CD4-positive, alpha-beta T cell treated with Interleukin-4 for 4 hours (primary cell): ENCODE measurements at regions not wholly inside any gene's neighbourhood (a gene's known extent, or its start where the extent isn't known, plus 50 kb on each side); places are given as distances from the start of the nearest gene placed in this dataset.

Experiments used
- DNase-seq: peaks from one replicate; pipeline ENCODE4 v3.0.0-alpha.2; 2020

- DNase-seq = no peak
Observed at GRCh38 chr2:3138621-3139020, 239.0 kb downstream of the EIPR1 start.

DNA sequence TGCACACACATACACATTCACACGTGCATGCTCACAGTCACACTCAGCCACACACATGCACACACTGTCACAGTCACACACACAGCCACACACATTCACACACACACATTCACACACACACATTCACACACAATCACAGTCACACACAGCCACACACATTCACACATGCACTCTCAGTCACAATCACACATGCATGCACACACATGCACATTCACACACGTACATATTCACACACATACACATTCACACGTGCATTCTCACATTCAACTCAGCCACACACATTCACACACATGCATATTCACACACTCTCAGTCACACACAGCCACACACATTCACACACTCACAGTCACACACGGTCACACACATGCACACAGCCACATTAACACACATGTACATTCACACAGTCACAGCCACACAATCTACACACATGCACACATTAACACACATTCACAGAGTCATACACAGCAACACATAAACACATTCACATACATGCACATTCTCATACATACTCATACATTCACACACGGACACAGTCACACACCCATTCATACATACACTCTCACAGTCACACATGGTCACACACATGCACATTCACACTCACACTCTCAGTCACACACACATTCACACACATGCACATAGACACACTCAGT lies 239.8 kb downstream of the EIPR1 start:
- no peak for DNase-seq

- no peak for DNase-seq
Observed at GRCh38 chr2:3135676-3136075, 241.9 kb downstream of the EIPR1 start.

DNA sequence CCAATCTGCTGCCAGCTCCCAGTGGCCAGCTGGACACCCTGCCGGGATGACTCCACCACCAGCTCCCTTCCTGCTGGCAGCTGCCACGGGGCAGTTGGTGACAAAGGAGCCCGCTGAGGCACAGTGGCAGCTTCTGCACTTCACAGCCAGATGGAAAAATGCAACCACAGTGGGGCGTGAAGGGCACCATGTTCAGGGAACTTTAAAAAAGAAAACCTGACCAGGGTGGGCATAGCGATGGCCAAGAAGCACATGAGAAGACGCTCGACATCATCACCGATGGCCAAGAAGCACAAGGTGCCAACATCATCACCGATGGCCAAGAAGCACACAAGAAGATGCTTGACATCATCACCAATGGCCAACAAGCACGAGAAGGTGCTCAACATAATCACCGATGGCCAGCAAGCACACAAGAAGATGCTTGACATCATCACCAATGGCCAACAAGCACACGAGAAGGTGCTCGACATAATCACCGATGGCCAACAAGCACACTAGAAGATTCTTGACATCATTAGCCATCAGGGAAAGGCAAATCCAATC lies 243.5 kb downstream of the EIPR1 start:
- DNase-seq = no peak

GRCh38 chr2:3132966-3133365 lies 244.7 kb downstream of the EIPR1 start:
- DNase-seq = no peak

GRCh38 chr2:3132466-3132865 lies 245.2 kb downstream of the EIPR1 start:
- no peak for DNase-seq

DNA sequence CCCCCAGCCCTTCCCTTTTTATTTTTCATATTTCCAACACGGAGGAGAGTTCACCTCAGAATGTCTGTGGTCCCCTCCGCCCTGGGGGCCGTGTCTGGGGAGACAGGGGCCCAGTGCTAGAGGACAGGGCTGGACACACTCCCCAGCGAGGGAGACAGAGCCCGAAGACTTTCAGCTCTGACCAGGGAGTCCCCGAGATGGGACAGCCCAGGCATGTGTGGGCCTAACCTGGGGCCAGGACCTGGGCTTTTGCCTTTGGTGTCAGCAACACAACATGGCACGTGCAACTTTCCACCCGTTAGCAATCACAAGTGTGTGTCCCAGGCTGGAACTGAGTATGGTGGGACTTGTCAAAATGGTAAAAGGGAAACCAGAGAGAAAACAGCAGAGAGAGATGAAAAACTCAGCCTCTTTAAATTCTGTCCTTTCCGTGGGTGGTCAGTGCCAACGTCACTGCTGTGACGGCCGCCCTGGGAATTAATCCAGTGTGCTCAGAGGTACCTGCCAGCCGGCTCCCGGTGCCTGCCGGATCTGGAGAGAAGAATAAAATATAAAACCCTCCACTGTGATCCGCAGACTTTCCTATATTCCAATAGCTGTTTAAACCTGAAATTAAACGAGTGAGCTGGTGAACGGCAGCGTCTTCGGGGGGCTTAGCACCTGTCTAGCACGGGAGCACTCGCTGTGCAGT lies 245.8 kb downstream of the EIPR1 start:
- no peak for DNase-seq

GRCh38 chr2:3130889-3131635 lies 246.6 kb downstream of the EIPR1 start:
- no peak for DNase-seq

DNA sequence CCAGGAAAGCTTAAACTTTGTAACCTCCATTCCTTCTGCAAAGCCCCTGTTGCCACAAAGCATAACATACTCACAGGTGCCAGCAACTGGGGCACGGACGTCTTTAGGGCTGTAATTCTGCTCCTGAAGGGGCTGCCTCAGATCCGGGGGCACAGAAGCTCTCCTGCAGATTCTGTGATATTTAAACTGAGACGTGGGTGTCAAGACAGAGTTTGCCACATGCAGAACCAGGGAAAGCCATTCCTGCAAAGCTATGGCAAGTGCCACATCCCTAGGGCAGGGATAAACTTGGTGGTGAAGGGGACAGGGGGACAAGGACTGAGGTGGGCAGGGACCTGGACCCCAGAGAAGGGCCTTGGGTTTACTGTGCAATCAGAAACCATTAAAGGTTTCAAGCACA lies 247.2 kb downstream of the EIPR1 start:
- no peak for DNase-seq

- no peak for DNase-seq
Observed at GRCh38 chr2:3129867-3130266, 247.8 kb downstream of the EIPR1 start.

- no peak for DNase-seq
Observed at GRCh38 chr2:3128786-3129185, 248.8 kb downstream of the EIPR1 start.

DNA sequence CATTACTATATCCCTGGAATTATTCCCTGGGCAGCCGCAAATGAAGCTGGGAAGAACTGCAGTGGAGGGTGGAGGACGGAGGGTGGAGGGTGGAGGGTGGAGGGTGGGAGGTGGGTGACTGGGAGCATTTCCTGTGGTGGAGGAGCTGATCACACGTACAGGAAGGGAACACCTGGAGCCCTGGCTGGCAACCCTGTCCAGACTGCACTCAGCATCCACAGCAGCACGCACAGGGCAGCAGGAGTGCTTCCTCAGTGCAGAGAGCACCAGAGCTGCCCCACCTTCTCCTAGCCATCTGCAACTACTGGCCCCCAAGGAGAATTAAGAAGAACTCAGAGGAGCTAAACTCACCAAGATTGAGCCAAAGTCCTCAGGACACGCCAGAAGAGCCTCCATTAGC lies 249.9 kb downstream of the EIPR1 start:
- DNase-seq = no peak

- DNase-seq = no peak
Observed at GRCh38 chr2:3126911-3127621, 250.6 kb downstream of the EIPR1 start.

DNA sequence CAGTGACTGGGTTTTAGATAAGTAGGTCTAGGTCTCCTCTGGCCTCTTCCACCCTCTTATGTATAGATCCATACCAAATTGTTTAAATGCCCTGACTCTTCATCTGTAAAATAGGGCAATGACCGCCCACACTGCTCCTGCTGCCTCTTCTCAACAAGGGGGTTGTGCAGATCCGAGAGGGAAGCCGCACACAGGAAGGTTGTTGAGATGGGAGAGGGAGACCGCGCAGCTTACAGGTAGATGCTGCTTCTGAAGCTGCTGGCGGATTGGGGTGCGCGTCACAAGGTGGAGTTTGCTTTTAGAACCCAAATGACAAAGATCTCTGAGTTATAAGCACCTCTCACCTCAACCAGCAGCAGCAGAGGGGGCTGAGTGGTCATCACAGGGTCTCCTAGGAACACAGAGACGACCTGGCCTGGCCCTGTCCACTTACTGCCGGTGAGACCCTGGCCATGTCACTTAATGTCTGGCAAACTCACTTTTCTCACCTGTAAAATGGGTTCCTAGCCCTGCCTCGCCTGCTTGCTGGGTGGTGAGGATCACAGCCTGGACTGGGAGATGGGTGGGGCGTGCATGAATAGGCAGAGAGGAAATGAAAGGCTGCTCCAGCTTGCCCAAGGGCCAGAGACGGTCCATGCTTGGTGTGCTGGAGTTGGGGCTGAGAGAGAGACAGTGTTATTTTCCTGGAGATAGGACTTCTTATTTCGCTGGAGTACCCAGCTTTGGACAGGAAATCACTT lies 251.3 kb downstream of the EIPR1 start:
- no peak for DNase-seq

DNA sequence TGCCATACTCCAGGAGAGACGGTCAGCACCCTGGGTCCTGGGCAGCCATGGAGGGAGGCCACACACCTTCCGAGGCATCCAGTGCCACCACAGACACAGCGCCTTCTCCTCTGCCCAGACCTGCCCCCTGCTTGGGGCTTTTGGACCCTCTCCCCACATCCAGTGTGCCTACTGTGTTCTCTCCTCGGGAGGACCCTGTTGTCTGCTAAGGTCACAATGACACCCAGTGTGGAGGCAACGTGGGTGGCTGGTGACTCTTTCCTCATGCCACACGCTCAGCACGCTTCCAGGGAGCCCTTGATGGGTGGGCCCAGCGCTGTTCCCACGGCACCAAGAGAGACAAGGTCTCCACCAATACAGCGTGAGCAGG lies 251.9 kb downstream of the EIPR1 start:
- no peak for DNase-seq

DNA sequence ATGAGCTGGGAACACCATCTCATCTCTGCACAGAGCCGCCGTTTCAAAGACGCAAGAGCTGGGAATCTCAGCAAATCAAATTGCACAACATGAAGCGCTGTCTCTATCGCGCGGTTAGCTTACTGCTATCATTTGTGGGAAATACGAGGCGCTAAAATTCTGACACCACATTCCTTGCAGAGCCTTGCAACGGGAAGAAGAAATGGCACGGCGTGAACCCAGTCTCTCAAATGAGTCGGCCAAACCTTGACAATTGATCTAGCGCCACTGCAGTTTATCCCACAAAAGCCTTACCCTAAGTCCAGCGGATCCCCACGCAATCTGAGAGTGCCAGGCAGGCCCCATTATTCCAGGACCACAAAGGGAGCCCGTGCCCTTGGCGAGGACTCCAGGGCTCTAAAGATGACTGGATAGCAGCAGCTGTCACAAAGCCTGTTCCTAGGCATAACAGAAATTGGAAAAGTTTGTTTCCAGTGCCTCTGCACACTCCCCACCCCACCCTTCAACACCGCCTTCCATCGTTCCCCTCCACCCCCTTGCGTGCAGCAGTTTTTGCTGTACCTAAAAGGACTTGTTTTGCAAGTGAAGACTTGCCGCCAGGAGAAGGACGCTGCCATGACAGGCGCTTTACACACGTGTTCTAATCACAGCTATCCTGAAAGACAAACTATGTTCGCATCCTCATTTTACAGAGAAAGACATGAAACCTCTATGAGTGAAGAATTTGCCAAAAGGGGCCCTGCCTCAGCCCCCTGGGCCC lies 252.4 kb downstream of the EIPR1 start:
- DNase-seq = no peak

GRCh38 chr2:3122525-3122924 lies 255.1 kb downstream of the EIPR1 start:
- DNase-seq = no peak

GRCh38 chr2:3121601-3122000 lies 256.0 kb downstream of the EIPR1 start:
- DNase-seq = no peak

DNA sequence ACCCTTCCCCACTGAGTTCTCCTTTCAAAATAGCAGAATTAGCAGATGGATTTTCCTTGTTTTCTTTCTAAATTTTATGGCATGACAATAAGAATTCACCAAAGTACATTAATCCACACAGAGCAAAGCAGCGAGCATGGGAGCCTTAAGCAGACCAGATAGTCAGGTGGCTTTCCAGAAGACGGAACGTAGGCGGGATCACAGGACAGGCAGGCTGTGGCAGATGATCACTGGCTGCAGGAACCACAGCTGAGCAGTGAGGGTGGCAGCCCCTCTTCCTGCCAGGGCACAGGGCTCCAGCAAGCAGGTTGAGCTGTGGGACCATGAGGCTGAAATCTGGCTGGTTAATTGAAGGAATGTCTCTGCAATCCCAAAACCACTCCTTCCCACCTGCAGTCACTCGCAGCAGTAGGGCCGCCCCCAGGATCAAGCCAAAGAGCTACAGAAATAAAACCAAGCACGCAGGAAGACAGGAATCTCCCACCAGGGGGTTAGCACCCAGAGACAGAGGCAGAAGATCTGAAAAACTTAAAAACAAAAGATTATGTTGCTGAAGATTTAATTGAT lies 259.9 kb downstream of the EIPR1 start:
- no peak for DNase-seq

GRCh38 chr2:3116371-3116770 lies 261.2 kb downstream of the EIPR1 start:
- DNase-seq = no peak

DNA sequence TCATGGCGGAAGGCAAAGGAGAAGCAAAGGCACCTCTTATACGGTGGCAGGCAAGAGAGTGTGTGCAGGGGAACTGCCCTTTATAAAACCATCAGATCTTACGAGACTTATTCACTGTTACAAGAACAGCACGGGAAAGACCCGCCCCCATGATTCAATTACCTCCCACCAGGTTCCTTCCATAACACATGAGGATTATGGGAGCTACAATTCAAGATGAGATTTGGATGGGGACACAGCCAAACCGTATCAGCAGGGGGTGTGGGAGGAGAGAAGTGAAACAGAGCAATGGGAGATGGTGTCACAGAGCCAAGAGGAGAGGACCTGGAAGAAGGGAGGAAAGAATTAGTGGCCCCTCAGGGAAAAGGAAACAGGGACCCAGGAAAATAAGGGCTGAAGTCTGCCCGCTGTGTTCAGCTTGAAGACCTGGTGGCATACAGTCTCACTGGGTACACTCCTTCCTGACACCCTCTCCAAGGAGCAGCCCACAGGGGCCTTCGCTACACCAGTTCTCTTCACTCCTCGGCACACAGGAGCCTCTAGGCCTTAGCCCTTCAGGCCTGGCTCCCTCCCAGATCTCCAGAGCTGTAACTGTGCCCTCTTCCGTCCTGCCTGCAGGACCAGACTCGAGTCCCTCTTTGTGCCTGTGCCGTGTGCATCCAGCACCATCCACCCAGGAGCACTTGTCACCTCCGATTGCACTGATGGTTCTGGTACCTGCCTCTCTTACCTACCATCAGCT lies 262.1 kb downstream of the EIPR1 start:
- no peak for DNase-seq
